ENCODE measurements at regions not wholly inside any gene's neighbourhood (a gene's known extent, or its start where the extent isn't known, plus 50 kb on each side); places are given as distances from the start of the nearest gene placed in this dataset.

DNA sequence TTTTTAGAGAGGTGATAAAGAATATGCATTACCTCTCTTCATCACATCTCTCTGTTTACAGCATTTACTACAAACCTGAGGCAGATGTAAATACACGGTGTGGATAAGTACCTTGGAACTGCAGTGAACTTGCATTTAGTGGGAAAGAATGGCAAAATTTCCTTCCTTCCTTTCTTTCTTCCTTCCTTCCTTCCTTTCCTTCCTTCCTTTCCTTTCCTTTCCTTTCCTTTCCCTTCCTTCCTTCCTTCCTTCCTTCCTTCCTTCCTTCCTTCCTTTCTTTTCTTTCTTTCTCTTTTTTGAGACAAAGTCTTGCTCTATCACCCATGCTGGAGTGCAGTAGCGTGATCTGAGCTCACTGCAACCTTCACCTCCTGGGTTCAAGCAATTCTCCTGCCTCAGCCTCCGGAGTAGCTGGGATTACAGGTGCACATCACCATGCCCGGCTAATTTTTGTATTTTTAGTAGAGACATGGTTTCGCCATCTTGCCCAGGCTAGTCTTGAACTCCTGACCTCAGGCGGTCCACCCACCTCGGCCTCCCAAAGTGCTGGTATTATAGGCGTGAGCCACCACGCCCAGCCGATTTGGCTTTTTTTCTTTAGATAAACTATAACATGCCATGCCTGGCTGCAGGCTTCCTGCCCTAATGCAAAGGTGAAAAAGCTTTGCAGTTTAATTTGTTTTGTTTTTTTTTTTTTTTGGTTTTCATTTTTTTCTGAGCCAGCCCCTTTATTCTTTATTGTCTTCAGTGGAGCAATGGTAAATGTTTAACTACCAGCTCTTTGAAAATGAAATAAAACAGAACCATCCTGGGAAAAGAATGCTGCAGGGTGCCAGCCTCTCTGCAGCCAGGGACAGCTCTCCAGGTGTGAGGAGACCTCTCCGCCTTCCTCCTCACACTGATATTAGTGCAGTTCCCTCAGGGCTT, 64.2 kb upstream of the NEDD9 start:
- DNase-seq (ENCODE audit: low read depth): no peak

DNA sequence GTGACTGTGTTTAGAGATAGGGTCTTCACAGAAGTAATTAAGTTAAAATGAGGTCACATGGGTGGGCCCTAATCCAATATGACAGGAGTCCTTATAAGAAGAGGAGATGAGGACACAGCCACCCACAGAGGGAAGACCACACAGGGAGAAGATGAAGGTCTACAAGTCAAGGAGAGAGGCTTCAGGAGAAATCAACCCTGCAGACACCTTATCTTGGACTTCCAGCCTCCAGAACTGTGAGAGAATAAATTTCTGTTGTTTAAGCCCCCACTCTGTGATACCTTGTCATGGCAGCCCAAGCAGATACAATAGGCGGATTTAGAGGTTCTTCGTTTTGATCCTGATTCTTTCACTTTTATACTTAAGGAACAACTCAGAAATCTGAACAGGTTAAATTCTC, 63.5 kb upstream of the NEDD9 start:
- DNase-seq (ENCODE audit: low read depth): no peak

DNA sequence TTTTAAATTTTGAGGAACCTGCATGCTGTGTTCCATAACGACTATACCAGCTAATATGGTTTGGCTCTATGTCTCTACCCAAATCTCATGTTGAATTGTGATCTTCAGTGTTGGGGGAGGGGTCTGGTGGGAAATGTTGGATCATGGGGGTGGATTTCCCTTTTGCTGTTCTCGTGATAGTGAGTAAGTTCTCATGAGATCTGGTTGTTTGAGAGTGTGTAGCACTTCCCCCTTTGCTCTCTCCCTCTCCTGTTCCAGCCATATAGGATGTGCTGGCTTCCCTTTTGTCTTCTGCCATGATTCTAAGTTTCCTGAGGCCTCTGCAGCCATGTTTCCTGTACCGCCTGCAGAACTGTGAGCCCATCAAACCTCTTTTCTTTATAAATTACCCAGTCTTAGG, 61.8 kb upstream of the NEDD9 start:
- no peak for DNase-seq (ENCODE audit: low read depth)

DNA sequence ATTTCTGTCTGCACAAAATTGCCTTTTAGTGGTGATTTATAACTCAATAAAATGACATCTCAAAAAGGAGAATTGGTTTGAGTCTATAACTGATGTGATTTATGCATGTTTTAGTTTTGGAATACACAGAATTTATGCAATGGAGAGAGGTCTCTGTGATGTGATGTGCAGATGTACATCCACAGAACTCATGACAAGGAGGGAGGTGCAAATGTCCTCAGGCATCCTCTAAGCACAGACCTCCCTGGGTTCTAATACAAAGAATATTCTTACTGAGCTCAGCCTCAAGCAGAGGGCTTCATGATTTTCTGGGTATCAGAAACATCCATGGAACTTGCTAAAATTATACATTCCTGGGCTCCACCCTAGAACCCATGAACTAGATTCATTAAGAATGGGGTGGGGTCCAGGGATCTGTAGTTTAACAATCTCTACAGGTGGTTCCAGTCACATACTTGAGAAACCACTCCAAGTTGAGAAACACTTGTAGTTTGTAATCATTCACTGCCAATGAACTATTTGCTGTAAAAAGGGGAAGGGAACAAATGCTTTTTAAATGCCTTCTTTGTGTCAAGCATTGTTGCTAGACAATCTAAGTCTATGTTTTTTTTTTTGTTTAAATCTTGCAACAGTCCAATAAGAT, 60.2 kb upstream of the NEDD9 start:
- DNase-seq (ENCODE audit: low read depth): no peak

DNA sequence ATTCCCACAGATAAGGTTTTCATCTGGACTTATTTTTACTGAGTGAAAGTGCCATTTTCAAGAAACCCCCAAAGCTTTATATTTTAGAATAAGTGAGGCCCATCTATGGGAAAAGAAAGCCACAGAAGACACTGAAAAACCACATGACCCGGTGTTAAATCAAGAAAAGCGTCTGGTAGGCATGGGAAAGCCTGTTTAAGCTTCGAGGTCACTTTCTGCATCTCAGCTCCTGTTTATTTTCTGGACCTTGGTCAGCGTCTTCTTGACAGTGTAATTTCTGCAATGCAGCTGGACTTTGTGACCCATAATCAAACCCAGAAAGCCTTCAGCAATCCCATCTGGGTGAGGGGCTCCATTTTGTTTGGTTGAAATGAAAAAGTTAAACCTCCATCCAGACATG, 59.6 kb upstream of the NEDD9 start:
- DNase-seq (ENCODE audit: low read depth): no peak

DNA sequence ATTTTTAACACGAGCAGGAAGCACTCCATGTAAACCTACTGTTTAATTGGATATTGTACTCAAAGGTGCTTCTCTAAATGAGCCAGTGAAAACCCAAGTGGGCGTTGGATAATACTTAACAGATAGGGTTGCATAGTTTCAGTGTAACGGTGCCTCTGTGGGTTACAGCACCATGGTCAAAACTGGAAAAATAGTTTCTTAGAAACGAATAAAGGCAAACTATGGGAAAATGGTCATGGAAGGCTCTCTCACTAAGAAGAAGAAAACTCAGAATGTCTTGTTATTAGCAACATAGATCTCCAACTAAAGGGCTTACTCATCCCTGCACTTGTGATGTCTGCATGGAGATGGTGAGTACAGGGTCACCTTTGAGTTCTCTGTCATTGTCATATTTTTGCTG, 59.1 kb upstream of the NEDD9 start:
- DNase-seq (ENCODE audit: low read depth): no peak

DNA sequence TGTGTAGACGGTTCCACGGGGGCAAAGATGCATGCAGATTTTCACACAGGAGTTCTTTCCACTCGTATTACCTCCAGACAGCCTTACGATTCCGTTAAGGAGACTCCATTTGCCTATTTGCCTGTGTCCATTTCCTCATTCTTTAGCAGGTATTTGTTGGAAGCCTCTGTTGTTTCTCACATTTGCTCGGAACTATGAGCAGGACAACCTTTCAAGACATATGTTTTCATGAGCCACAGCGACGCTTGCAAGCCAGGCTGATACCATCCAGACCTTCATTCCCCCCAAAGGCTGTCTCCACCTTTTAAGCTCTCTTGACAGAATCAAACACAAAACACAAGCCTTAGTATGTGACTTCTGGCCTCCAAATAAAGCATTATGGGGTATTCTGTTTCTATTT, 57.6 kb upstream of the NEDD9 start:
- DNase-seq (ENCODE audit: low read depth): no peak

DNA sequence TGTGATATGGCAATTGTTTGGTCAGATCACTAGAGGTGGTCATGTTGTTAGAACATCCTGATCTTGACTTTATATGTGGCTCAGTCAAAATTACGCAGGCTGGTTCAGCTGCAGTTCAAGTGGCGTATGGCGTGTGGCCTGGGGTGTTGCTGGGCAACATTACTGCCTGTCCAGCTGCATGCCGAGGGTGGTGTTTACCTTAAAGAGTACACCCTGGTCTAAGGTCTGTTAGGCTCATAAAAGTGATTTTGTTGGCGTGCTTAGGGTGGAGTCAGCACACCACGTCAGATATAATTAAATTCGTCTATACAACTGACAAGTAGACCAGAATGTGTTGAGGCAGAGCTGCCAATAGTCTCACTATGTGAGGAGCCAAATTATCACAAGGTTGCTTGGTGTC, 55.6 kb upstream of the NEDD9 start:
- DNase-seq (ENCODE audit: low read depth): no peak

DNA sequence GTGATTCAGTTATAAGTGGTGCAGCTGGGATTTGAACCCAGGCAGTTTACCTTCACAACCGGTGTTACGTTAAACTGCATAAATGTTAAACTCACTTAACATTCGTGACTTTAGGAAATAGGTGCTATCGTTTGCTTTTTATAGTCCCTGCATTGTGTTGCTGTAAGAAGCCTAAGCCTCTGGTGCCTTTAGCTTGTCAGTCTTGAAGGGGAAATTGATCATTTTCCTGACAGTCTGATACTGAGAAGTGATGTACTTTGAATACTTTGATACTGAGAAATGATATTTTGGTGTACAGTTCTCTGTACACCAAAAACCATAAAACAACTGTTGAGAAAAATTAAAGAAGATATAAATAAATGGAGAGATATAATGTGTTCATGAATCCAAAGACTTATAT, 52.5 kb upstream of the NEDD9 start:
- DNase-seq (ENCODE audit: low read depth): no peak

DNA sequence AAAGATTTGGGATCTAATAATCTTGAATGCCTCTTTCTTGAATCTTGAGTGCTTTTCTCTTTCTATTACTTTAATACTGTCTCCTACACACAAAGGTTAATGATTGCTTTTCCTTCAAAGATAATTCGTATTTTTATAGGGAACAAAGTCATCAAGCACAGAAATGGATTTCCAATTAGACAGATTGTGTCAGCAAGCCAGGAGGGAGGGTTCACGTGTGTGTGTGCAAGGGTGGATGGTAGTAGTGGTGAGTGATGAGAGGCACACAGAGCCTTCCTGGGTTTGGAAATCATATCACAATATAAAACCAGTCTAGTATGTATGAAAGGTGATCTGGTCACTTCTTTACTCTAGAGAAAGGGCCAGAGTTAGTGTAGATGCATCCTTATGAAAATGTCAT, 51.2 kb upstream of the NEDD9 start:
- DNase-seq (ENCODE audit: low read depth): no peak

DNA sequence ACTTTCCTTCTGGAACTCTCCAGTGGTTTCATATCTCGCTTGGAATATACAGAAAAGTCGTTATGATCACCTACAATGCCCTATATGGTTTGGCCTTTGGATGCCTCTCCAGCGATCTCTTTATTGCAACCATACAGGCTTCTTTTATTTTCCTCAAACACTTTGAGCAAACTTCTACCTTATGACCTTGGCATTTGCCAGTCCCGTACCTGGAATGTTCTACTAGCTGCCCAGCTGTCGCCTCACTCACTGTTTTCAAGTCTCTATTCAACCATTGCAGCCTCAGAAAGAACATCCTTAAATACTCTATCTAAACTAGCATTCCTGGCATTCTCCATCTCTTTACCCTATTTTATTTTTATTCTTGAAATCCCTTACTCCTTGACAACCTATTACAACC, 50.4 kb upstream of the NEDD9 start:
- DNase-seq (ENCODE audit: low read depth): no peak

Measured in T follicular helper cell (primary cell).